GM21717 (cell line): ENCODE measurements at regions not wholly inside any gene's neighbourhood (a gene's known extent, or its start where the extent isn't known, plus 50 kb on each side); places are given as distances from the start of the nearest gene placed in this dataset.

Source experiments
- ATAC-seq: cut with Tn5 transposase; IDR thresholded peaks from one replicate; pipeline ENCODE4 v1.9.1; 2021; ENCODE audit warnings: mild to moderate bottlenecking, moderate library complexity; ENCODE audit not compliant: unreplicated experiment

- no peak for ATAC-seq
Measured at GRCh38 chr6:43970068-43970912, 157.0 kb downstream of the MRPL14 start.

- ATAC-seq, result no peak
Measured at GRCh38 chr6:43969158-43969981, 157.9 kb downstream of the MRPL14 start.

GRCh38 chr6:43968110-43968965, 158.9 kb downstream of the MRPL14 start:
- no peak for ATAC-seq

GRCh38 chr6:43967719-43968091, 159.5 kb downstream of the MRPL14 start:
- ATAC-seq, result no peak

- no peak for ATAC-seq
Measured at GRCh38 chr6:43966853-43967718, 160.2 kb downstream of the MRPL14 start.

- ATAC-seq, result no peak
Measured at GRCh38 chr6:43966374-43966658, 160.9 kb downstream of the MRPL14 start.

GRCh38 chr6:43965628-43966373, 161.5 kb downstream of the MRPL14 start:
- no peak for ATAC-seq

GRCh38 chr6:43964659-43965570, 162.3 kb downstream of the MRPL14 start:
- no peak for ATAC-seq

GRCh38 chr6:43963877-43964658, 163.2 kb downstream of the MRPL14 start:
- ATAC-seq, result no peak

GRCh38 chr6:43963203-43963602, 164.0 kb downstream of the MRPL14 start:
- no peak for ATAC-seq

GRCh38 chr6:43962458-43962857, 164.8 kb downstream of the MRPL14 start:
- no peak for ATAC-seq

GRCh38 chr6:43957273-43957672, 170.0 kb downstream of the MRPL14 start:
- no peak for ATAC-seq

- ATAC-seq, result no peak
Measured at GRCh38 chr6:43956478-43956877, 170.8 kb downstream of the MRPL14 start.

- no peak for ATAC-seq
Measured at GRCh38 chr6:43954311-43955131, 172.7 kb downstream of the MRPL14 start.

- no peak for ATAC-seq
Measured at GRCh38 chr6:43953794-43954310, 173.4 kb downstream of the MRPL14 start.

GRCh38 chr6:43953256-43953655, 174.0 kb downstream of the MRPL14 start:
- ATAC-seq, result no peak

GRCh38 chr6:43952746-43953145, 174.5 kb downstream of the MRPL14 start:
- no peak for ATAC-seq
